ENCODE measurements at regions not wholly inside any gene's neighbourhood (a gene's known extent, or its start where the extent isn't known, plus 50 kb on each side); places are given as distances from the start of the nearest gene placed in this dataset.

- H3K27ac Mint-ChIP-seq = no peak overlapping the region
- peaks cover 3 to 4% of the 10 kb centered on the region in 2 donors for H3K9me3 Mint-ChIP-seq
- H3K4me3 Mint-ChIP-seq = no peak overlapping the region
- no peaks in the 10 kb centered on the region for H3K36me3 ChIP-seq (ENCODE audit: control insufficient read depth, insufficient read depth, low read length)
- no peaks in the 10 kb centered on the region for H3K4me1 ChIP-seq (ENCODE audit: control insufficient read depth, insufficient read depth, low read length)
- no peak overlapping the region for H3K27ac ChIP-seq (ENCODE audit: low read length)
- intact Hi-C loops (cut with micrococcal nuclease) = no loop called here
- H3K4me3 ChIP-seq (ENCODE audit: low read length) = no peak overlapping the region
- ATAC-seq (no peak), DNase-seq (no peak)
- H3K36me3 Mint-ChIP-seq = no peaks in the 10 kb centered on the region
- no peaks in the 10 kb centered on the region for H3K27me3 ChIP-seq (ENCODE audit: control insufficient read depth, insufficient read depth, low read length)
- TF ChIP-seq, protein P1, sequence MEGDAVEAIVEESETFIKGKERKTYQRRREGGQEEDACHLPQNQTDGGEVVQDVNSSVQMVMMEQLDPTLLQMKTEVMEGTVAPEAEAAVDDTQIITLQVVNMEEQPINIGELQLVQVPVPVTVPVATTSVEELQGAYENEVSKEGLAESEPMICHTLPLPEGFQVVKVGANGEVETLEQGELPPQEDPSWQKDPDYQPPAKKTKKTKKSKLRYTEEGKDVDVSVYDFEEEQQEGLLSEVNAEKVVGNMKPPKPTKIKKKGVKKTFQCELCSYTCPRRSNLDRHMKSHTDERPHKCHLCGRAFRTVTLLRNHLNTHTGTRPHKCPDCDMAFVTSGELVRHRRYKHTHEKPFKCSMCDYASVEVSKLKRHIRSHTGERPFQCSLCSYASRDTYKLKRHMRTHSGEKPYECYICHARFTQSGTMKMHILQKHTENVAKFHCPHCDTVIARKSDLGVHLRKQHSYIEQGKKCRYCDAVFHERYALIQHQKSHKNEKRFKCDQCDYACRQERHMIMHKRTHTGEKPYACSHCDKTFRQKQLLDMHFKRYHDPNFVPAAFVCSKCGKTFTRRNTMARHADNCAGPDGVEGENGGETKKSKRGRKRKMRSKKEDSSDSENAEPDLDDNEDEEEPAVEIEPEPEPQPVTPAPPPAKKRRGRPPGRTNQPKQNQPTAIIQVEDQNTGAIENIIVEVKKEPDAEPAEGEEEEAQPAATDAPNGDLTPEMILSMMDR (IDR thresholded peaks at IDR 0.05) = no peak
- H3K9me3 ChIP-seq (ENCODE audit: control insufficient read depth, insufficient read depth, low read length) = no peaks in the 10 kb centered on the region
- WGBS (ENCODE audit: insufficient coverage) = no CpG with 5 or more reads among the region's 3 CpGs
- H3K27me3 Mint-ChIP-seq (ENCODE audit: low read depth in 2 of 2) = no peaks in the 10 kb centered on the region
- H3K4me1 Mint-ChIP-seq = no peaks in the 10 kb centered on the region
Observed at GRCh38 chr15:87743562-87743961, 513.0 kb downstream of the NTRK3 start.

DNA sequence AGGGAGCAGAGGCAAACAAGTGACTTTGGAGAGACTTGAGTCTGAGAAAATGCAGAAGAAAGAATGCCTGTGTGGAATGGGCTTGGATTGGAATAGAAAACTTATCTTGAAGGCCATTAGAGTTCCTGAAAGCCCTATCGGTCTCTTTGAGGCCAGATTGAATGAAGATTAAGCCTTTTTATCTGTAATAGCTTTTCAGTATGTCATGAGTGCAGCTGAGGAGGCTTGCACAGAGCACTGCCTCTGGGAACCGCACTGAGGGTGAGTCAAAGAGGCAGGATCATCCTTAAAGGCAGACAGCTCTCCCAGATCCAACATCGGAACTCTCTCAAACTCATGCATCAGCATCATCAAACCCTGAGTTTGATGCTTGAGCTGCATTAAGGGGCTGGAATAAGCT, 515.2 kb downstream of the NTRK3 start:
- H3K36me3 Mint-ChIP-seq = no peaks in the 10 kb centered on the region
- H3K4me1 Mint-ChIP-seq = no peaks in the 10 kb centered on the region
- ATAC-seq = no peak
- Histone ChIP-seq H3K4me3 (ENCODE audit: low read length) (no peak overlapping the region), H3K4me1 (ENCODE audit: control insufficient read depth, insufficient read depth, low read length) (no peaks in the 10 kb centered on the region), H3K9me3 (ENCODE audit: control insufficient read depth, insufficient read depth, low read length) (no peaks in the 10 kb centered on the region), H3K36me3 (ENCODE audit: control insufficient read depth, insufficient read depth, low read length) (no peaks in the 10 kb centered on the region), H3K27ac (ENCODE audit: low read length) (no peak overlapping the region), H3K27me3 (ENCODE audit: control insufficient read depth, insufficient read depth, low read length) (no peaks in the 10 kb centered on the region)
- TF ChIP-seq, protein P1 (IDR thresholded peaks at IDR 0.05) = no peak
- H3K27me3 Mint-ChIP-seq (ENCODE audit: low read depth in 2 of 2) = no peaks in the 10 kb centered on the region
- 65% methylated on average over 3 of the region's 3 CpGs for WGBS (ENCODE audit: insufficient coverage)
- no peak for DNase-seq
- H3K27ac Mint-ChIP-seq = no peak overlapping the region
- no peak overlapping the region for H3K4me3 Mint-ChIP-seq
- peaks cover 0 to 2% of the 10 kb centered on the region in 2 donors for H3K9me3 Mint-ChIP-seq
- intact Hi-C loops (cut with micrococcal nuclease) = no loop called here

DNA sequence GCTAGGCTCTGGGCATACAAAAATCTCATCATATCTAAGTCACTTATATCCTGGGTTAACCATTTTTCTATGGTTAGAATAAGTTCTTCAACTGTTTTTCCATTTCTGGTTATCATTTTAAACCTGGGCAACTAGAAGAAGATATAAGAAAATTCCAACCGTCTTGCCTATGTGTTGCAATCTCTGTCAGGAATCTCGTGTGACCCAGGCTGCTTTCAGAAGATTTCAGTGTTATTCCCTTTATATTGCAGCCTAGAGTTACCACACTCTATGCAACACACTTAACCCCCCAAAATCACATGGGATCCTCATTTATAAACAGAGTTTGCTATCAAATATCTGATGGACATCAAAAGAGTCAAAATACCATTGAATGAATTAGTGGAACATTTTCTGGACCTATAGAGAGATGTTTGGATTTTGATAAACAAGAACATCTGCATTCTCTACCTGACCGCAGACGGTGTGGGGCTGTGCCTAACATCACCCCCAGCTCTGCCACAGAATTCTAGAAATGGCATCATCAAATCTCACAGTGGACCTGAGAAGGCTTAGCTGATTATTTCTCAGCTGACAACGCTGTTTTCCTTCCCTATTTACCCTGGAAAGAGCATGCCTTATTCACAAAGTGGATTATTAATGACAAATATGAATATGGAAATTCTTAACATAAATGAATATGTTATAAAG, 515.7 kb downstream of the NTRK3 start:
- 92% methylated on average over 4 of the region's 5 CpGs for WGBS (ENCODE audit: insufficient coverage)
- Mint-ChIP-seq H3K36me3 (no peaks in the 10 kb centered on the region), H3K4me3 (no peak overlapping the region), H3K27ac (no peak overlapping the region), H3K27me3 (ENCODE audit: low read depth in 2 of 2) (no peaks in the 10 kb centered on the region), H3K4me1 (no peaks in the 10 kb centered on the region), H3K9me3 (peaks cover 0 to 2% of the 10 kb centered on the region in 2 donors)
- no peaks in the 10 kb centered on the region for H3K9me3 ChIP-seq (ENCODE audit: control insufficient read depth, insufficient read depth, low read length)
- no peak overlapping the region for H3K27ac ChIP-seq (ENCODE audit: low read length)
- H3K4me1 ChIP-seq (ENCODE audit: control insufficient read depth, insufficient read depth, low read length) = no peaks in the 10 kb centered on the region
- H3K27me3 ChIP-seq (ENCODE audit: control insufficient read depth, insufficient read depth, low read length) = no peaks in the 10 kb centered on the region
- H3K36me3 ChIP-seq (ENCODE audit: control insufficient read depth, insufficient read depth, low read length) = no peaks in the 10 kb centered on the region
- no peak overlapping the region for H3K4me3 ChIP-seq (ENCODE audit: low read length)
- ATAC-seq (no peak), DNase-seq (no peak)
- intact Hi-C loops (cut with micrococcal nuclease) = no loop called here
- TF ChIP-seq, protein P1 (IDR thresholded peaks at IDR 0.05) = no peak

DNA sequence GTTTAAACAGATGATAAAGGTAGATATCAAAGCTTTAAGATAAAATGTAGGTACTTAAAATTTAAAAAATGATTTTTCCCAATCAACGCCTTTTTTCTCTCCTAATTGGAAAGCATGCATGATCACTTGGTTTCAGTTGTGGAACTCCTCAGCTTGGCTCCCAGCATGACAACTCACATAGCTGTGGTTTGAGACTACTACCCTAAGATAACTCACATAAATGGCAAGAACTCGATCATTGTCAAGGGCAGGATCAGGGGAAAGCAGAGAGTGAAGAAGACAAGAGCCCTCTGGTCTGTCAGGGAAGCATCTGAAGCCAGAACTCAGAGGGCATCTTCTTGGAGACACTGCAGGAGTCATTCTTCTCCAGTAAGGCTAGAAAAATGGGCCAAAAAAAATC, 516.7 kb downstream of the NTRK3 start:
- intact Hi-C loops (cut with micrococcal nuclease) = no loop called here
- DNase-seq (no peak), ATAC-seq (no peak)
- Mint-ChIP-seq H3K27me3 (ENCODE audit: low read depth in 2 of 2) (no peaks in the 10 kb centered on the region), H3K4me3 (no peak overlapping the region), H3K27ac (no peak overlapping the region), H3K36me3 (no peaks in the 10 kb centered on the region), H3K9me3 (peaks cover 0 to 1% of the 10 kb centered on the region in 2 donors), H3K4me1 (no peaks in the 10 kb centered on the region)
- Histone ChIP-seq H3K36me3 (ENCODE audit: control insufficient read depth, insufficient read depth, low read length) (no peaks in the 10 kb centered on the region), H3K4me1 (ENCODE audit: control insufficient read depth, insufficient read depth, low read length) (no peaks in the 10 kb centered on the region), H3K27me3 (ENCODE audit: control insufficient read depth, insufficient read depth, low read length) (no peaks in the 10 kb centered on the region), H3K4me3 (ENCODE audit: low read length) (no peak overlapping the region), H3K9me3 (ENCODE audit: control insufficient read depth, insufficient read depth, low read length) (no peaks in the 10 kb centered on the region), H3K27ac (ENCODE audit: low read length) (no peak overlapping the region)
- 75% methylated on average over 2 of the region's 2 CpGs for WGBS (ENCODE audit: insufficient coverage)
- TF ChIP-seq, protein P1 (IDR thresholded peaks at IDR 0.05) = no peak

All from natural killer cell (primary cell).